H1 (cell line): ENCODE measurements at regions not wholly inside any gene's neighbourhood (a gene's known extent, or its start where the extent isn't known, plus 50 kb on each side); places are given as distances from the start of the nearest gene placed in this dataset.

ENCODE experiments used
- EZH2 ChIP-seq: fragments of 200-600 bp; sonication (generic); IDR thresholded peaks from 2 replicates; pipeline ENCODE4 v1.7.1; 2012; ENCODE audit warnings: low read depth, mild to moderate bottlenecking, moderate library complexity, low read length, inconsistent platforms; ENCODE audit not compliant: severe bottlenecking
- HDAC6 ChIP-seq: IDR thresholded peaks from one replicate; pipeline ENCODE4 v1.7.1; 2012; ENCODE audit warnings: low read depth, mild to moderate bottlenecking, inconsistent platforms, low read length, moderate library complexity
- RBBP5 ChIP-seq: IDR thresholded peaks from 2 replicates; pipeline ENCODE4 v1.7.1; 2012; ENCODE audit warnings: low read depth, mild to moderate bottlenecking, inconsistent platforms, low read length, moderate library complexity, borderline replicate concordance
- TF ChIP-seq, protein P1 (sequence below): fragments of 300-600 bp; sonication (generic); IDR thresholded peaks from 2 replicates; pipeline ENCODE4 v1.7.1; 2012; ENCODE audit warnings: low read length, moderate library complexity, mild to moderate bottlenecking, inconsistent platforms; ENCODE audit not compliant: insufficient replicate concordance
- TF ChIP-seq, protein P2 (sequence below): IDR thresholded peaks from 2 replicates; pipeline ENCODE4 v1.6.1; 2012; ENCODE audit warnings: inconsistent platforms
- TF ChIP-seq, protein P3 (sequence below): IDR thresholded peaks from 2 replicates; pipeline ENCODE4 v1.6.1; 2012; ENCODE audit warnings: low read length, inconsistent platforms

DNA sequence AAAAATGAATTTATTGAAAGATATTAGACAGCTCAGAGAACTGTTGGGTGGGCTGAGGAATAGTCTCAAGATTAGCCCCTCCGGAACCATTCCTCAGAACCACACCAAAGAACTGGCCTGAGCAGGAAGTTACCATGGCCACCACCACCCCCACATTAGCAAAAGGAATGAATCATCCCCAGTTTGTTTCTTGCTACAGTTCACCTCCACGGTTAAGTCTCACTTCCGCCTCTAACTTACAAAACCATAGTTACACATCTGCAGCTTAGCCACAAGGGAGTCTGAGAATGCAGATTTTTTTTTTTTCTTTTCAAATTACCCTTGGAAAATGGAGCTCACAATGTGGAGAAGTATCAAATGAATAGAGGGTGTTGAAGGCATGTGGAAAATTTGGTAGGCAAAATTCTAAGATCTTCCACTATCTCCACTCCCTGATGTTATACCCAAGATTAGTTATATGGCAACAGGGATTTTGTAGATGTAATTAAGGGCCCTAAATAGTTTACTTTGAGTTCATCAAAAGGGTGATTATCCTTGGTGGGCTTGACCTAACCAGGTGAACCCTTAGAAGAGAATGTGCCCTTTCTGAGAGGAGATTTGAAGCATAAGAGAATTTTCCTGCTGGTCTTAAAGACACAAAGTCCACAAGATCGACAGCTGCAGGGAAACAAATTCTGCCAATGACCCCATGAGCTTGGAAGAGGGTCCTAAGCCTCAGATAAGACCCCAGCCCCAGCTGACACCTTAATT, 129.8 kb upstream of the KRR1 start (continued):
- TF ChIP-seq, protein P1, sequence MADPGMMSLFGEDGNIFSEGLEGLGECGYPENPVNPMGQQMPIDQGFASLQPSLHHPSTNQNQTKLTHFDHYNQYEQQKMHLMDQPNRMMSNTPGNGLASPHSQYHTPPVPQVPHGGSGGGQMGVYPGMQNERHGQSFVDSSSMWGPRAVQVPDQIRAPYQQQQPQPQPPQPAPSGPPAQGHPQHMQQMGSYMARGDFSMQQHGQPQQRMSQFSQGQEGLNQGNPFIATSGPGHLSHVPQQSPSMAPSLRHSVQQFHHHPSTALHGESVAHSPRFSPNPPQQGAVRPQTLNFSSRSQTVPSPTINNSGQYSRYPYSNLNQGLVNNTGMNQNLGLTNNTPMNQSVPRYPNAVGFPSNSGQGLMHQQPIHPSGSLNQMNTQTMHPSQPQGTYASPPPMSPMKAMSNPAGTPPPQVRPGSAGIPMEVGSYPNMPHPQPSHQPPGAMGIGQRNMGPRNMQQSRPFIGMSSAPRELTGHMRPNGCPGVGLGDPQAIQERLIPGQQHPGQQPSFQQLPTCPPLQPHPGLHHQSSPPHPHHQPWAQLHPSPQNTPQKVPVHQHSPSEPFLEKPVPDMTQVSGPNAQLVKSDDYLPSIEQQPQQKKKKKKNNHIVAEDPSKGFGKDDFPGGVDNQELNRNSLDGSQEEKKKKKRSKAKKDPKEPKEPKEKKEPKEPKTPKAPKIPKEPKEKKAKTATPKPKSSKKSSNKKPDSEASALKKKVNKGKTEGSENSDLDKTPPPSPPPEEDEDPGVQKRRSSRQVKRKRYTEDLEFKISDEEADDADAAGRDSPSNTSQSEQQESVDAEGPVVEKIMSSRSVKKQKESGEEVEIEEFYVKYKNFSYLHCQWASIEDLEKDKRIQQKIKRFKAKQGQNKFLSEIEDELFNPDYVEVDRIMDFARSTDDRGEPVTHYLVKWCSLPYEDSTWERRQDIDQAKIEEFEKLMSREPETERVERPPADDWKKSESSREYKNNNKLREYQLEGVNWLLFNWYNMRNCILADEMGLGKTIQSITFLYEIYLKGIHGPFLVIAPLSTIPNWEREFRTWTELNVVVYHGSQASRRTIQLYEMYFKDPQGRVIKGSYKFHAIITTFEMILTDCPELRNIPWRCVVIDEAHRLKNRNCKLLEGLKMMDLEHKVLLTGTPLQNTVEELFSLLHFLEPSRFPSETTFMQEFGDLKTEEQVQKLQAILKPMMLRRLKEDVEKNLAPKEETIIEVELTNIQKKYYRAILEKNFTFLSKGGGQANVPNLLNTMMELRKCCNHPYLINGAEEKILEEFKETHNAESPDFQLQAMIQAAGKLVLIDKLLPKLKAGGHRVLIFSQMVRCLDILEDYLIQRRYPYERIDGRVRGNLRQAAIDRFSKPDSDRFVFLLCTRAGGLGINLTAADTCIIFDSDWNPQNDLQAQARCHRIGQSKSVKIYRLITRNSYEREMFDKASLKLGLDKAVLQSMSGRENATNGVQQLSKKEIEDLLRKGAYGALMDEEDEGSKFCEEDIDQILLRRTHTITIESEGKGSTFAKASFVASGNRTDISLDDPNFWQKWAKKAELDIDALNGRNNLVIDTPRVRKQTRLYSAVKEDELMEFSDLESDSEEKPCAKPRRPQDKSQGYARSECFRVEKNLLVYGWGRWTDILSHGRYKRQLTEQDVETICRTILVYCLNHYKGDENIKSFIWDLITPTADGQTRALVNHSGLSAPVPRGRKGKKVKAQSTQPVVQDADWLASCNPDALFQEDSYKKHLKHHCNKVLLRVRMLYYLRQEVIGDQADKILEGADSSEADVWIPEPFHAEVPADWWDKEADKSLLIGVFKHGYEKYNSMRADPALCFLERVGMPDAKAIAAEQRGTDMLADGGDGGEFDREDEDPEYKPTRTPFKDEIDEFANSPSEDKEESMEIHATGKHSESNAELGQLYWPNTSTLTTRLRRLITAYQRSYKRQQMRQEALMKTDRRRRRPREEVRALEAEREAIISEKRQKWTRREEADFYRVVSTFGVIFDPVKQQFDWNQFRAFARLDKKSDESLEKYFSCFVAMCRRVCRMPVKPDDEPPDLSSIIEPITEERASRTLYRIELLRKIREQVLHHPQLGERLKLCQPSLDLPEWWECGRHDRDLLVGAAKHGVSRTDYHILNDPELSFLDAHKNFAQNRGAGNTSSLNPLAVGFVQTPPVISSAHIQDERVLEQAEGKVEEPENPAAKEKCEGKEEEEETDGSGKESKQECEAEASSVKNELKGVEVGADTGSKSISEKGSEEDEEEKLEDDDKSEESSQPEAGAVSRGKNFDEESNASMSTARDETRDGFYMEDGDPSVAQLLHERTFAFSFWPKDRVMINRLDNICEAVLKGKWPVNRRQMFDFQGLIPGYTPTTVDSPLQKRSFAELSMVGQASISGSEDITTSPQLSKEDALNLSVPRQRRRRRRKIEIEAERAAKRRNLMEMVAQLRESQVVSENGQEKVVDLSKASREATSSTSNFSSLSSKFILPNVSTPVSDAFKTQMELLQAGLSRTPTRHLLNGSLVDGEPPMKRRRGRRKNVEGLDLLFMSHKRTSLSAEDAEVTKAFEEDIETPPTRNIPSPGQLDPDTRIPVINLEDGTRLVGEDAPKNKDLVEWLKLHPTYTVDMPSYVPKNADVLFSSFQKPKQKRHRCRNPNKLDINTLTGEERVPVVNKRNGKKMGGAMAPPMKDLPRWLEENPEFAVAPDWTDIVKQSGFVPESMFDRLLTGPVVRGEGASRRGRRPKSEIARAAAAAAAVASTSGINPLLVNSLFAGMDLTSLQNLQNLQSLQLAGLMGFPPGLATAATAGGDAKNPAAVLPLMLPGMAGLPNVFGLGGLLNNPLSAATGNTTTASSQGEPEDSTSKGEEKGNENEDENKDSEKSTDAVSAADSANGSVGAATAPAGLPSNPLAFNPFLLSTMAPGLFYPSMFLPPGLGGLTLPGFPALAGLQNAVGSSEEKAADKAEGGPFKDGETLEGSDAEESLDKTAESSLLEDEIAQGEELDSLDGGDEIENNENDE: no peak
- no peak for TF ChIP-seq EZH2
- no peak for TF ChIP-seq RBBP5
- TF ChIP-seq, protein P2, sequence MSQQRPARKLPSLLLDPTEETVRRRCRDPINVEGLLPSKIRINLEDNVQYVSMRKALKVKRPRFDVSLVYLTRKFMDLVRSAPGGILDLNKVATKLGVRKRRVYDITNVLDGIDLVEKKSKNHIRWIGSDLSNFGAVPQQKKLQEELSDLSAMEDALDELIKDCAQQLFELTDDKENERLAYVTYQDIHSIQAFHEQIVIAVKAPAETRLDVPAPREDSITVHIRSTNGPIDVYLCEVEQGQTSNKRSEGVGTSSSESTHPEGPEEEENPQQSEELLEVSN: no peak
- TF ChIP-seq, protein P3, sequence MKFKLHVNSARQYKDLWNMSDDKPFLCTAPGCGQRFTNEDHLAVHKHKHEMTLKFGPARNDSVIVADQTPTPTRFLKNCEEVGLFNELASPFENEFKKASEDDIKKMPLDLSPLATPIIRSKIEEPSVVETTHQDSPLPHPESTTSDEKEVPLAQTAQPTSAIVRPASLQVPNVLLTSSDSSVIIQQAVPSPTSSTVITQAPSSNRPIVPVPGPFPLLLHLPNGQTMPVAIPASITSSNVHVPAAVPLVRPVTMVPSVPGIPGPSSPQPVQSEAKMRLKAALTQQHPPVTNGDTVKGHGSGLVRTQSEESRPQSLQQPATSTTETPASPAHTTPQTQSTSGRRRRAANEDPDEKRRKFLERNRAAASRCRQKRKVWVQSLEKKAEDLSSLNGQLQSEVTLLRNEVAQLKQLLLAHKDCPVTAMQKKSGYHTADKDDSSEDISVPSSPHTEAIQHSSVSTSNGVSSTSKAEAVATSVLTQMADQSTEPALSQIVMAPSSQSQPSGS: no peak
- no peak for TF ChIP-seq HDAC6
